Gastroesophageal sphincter (tissue), 4 donors: ENCODE measurements at regions not wholly inside any gene's neighbourhood (a gene's known extent, or its start where the extent isn't known, plus 50 kb on each side); places are given as distances from the start of the nearest gene placed in this dataset.

ENCODE experiments used
- ATAC-seq: fragments of 150-250 bp; one replicate; pipeline ENCODE4 v1.9.1; 2016; ENCODE audit warnings: mild to moderate bottlenecking, moderate library complexity
- H3K27ac ChIP-seq, 4 donors: fragments of 200-600 bp; sonication (generic) in 3 of 4; 1 replicate in 3 of 4; 2 replicates in 1 of 4; pipeline ENCODE4 v1.5.1; 2016 to 2019
- H3K27me3 ChIP-seq: fragments of 200-600 bp; sonication (generic); one replicate; pipeline ENCODE4 v1.5.1; 2019
- H3K36me3 ChIP-seq, 2 donors: fragments of 200-600 bp; sonication (generic); one replicate each; pipeline ENCODE4 v1.5.1; 2019; ENCODE audit warnings: control low read depth in 1 of 2
- H3K4me1 ChIP-seq, 3 donors: fragments of 200-600 bp; sonication (generic); 1 replicate in 2 of 3; 2 replicates in 1 of 3; pipeline ENCODE4 v1.5.1; 2016 to 2019; ENCODE audit warnings: control low read depth in 2 of 3
- H3K4me3 ChIP-seq, 2 donors: fragments of 200-600 bp; sonication (generic); one replicate each; pipeline ENCODE4 v1.5.1; 2019; ENCODE audit warnings: mild to moderate bottlenecking in 1 of 2, moderate library complexity in 1 of 2
- H3K9me3 ChIP-seq, 3 donors: fragments of 200-600 bp; sonication (generic); one replicate each; pipeline ENCODE4 v1.5.1; 2017 to 2019; ENCODE audit warnings: control low read depth in 2 of 3
- CTCF ChIP-seq, 4 experiments: fragments of 200-600 bp in 2 of 4; fragments of 450-650 bp in 2 of 4; sonication (generic) in 1 of 4; IDR thresholded peaks; one replicate each; pipeline ENCODE4 v1.5.1; 2017 to 2019; ENCODE audit warnings: antibody characterized with exemption in 4 of 4, mild to moderate bottlenecking in 2 of 4, moderate library complexity in 2 of 4
- EP300 ChIP-seq: sonication (generic); formaldehyde crosslinking; IDR thresholded peaks from one replicate; pipeline ENCODE4 v1.6.1; 2017; ENCODE audit warnings: antibody characterized with exemption, mild to moderate bottlenecking
- POLR2A ChIP-seq, 2 donors: fragments of 450-650 bp; IDR thresholded peaks; one replicate each; pipeline ENCODE4 v1.6.1; 2017; ENCODE audit warnings: antibody characterized with exemption in 2 of 2, mild to moderate bottlenecking in 2 of 2, moderate library complexity in 1 of 2
- POLR2AphosphoS5 ChIP-seq: sonication (generic); formaldehyde crosslinking; IDR thresholded peaks from one replicate; pipeline ENCODE4 v1.6.1; 2017; ENCODE audit warnings: antibody characterized with exemption
- WGBS, 2 donors: methylation state at CpG; one replicate each; pipeline ENCODE4 v1.1.5; 2018; ENCODE audit warnings: low coverage in 1 of 2; 5-methylcytosine and 5-hydroxymethylcytosine counted together

GRCh38 chr3:194075088-194075615 lies 60.8 kb upstream of the HES1 start:
- H3K27ac ChIP-seq, result no peak overlapping the region
- H3K27me3 ChIP-seq, result no peaks in the 10 kb centered on the region
- ATAC-seq, result no peak
- TF ChIP-seq CTCF (IDR thresholded peaks at IDR 0.05), result no peak
- TF ChIP-seq POLR2A (IDR thresholded peaks at IDR 0.05), result no peak
- TF ChIP-seq EP300, result no peak
- TF ChIP-seq POLR2AphosphoS5, result no peak
- no peaks in the 10 kb centered on the region for H3K9me3 ChIP-seq
- H3K36me3 ChIP-seq, result no peaks in the 10 kb centered on the region
- peaks cover 0 to 18% (median 3%) of the 10 kb centered on the region in 3 donors for H3K4me1 ChIP-seq
- 71 to 94% methylated on average over 5 to 6 of the region's 6 CpGs for WGBS, 2 donors
- no peak overlapping the region for H3K4me3 ChIP-seq

GRCh38 chr3:194075802-194076460 lies 60.0 kb upstream of the HES1 start:
- Histone ChIP-seq H3K4me3 (no peak overlapping the region), H3K27me3 (no peaks in the 10 kb centered on the region)
- 86 to 92% methylated on average over 4 to 6 of the region's 6 CpGs for WGBS, 2 donors

GRCh38 chr3:194076475-194076874 lies 59.5 kb upstream of the HES1 start:
- no peaks in the 10 kb centered on the region for H3K27me3 ChIP-seq
- H3K27ac ChIP-seq, result no peak overlapping the region
- ATAC-seq, result no peak
- H3K9me3 ChIP-seq, result no peaks in the 10 kb centered on the region
- no peaks in the 10 kb centered on the region for H3K36me3 ChIP-seq
- no peak overlapping the region for H3K4me3 ChIP-seq
- WGBS, 2 donors, result 67 to 73% methylated on average over 5 to 6 of the region's 7 CpGs
- TF ChIP-seq CTCF (IDR thresholded peaks at IDR 0.05), result no peak
- TF ChIP-seq EP300, result no peak
- no peak for TF ChIP-seq POLR2A (IDR thresholded peaks at IDR 0.05)
- no peak for TF ChIP-seq POLR2AphosphoS5
- peaks cover 0 to 14% (median 2%) of the 10 kb centered on the region in 3 donors for H3K4me1 ChIP-seq

More at GRCh38 chr3:194075802-194076460, 60.0 kb upstream of the HES1 start:
- Histone ChIP-seq H3K9me3 (no peaks in the 10 kb centered on the region), H3K36me3 (no peaks in the 10 kb centered on the region), H3K4me1 (peaks cover 0 to 18% (median 3%) of the 10 kb centered on the region in 3 donors), H3K27ac (no peak overlapping the region)
- no peak for ATAC-seq
- TF ChIP-seq POLR2A (IDR thresholded peaks at IDR 0.05) (no peak), POLR2AphosphoS5 (no peak), EP300 (no peak), CTCF (IDR thresholded peaks at IDR 0.05) (no peak)

GRCh38 chr3:194077602-194078001 lies 58.3 kb upstream of the HES1 start:
- peaks cover 0 to 14% (median 5%) of the 10 kb centered on the region in 3 donors for H3K4me1 ChIP-seq
- ATAC-seq, result no peak
- no peak overlapping the region for H3K27ac ChIP-seq
- H3K4me3 ChIP-seq, result no peak overlapping the region
- no peak for TF ChIP-seq POLR2A (IDR thresholded peaks at IDR 0.05)
- TF ChIP-seq POLR2AphosphoS5, result no peak
- no peak for TF ChIP-seq CTCF (IDR thresholded peaks at IDR 0.05)
- TF ChIP-seq EP300, result no peak
- 66 to 70% methylated on average over 2 of the region's 2 CpGs for WGBS, 2 donors
- no peaks in the 10 kb centered on the region for H3K27me3 ChIP-seq
- H3K9me3 ChIP-seq, result no peaks in the 10 kb centered on the region
- H3K36me3 ChIP-seq, result no peaks in the 10 kb centered on the region
